ENCODE measurements at regions not wholly inside any gene's neighbourhood (a gene's known extent, or its start where the extent isn't known, plus 50 kb on each side); places are given as distances from the start of the nearest gene placed in this dataset.

- TF ChIP-seq POLR2A (IDR thresholded peaks at IDR 0.05) (no peak), CTCF (IDR thresholded peaks at IDR 0.05) (no peak)
- Histone ChIP-seq H3K36me3 (no peaks in the 10 kb centered on the region), H3K4me3 (no peak overlapping the region), H3K4me1 (no peaks in the 10 kb centered on the region), H3K27me3 (no peaks in the 10 kb centered on the region), H3K27ac (no peak overlapping the region), H3K9me3 (no peaks in the 10 kb centered on the region)
- no peak for DNase-seq
- intact Hi-C loops (cut with DNase I; ENCODE audit: low total_unique reads) = no loop called here
Measured at GRCh38 chr15:81905889-81906288, 139.9 kb downstream of the MEX3B start.

- TF ChIP-seq CTCF (IDR thresholded peaks at IDR 0.05) (no peak), POLR2A (IDR thresholded peaks at IDR 0.05) (no peak)
- Histone ChIP-seq H3K27ac (no peak overlapping the region), H3K27me3 (no peaks in the 10 kb centered on the region), H3K4me3 (no peak overlapping the region), H3K36me3 (no peaks in the 10 kb centered on the region), H3K9me3 (no peaks in the 10 kb centered on the region), H3K4me1 (no peaks in the 10 kb centered on the region)
- no peak for DNase-seq
- intact Hi-C loops (cut with DNase I; ENCODE audit: low total_unique reads) = no loop called here
Measured at GRCh38 chr15:81901319-81901718, 144.5 kb downstream of the MEX3B start.

GRCh38 chr15:81899730-81900129 is 146.1 kb downstream of the MEX3B start:
- intact Hi-C loops (cut with DNase I; ENCODE audit: low total_unique reads) = no loop called here
- Histone ChIP-seq H3K4me3 (no peak overlapping the region), H3K4me1 (no peaks in the 10 kb centered on the region), H3K36me3 (no peaks in the 10 kb centered on the region), H3K27ac (no peak overlapping the region), H3K27me3 (no peaks in the 10 kb centered on the region), H3K9me3 (no peaks in the 10 kb centered on the region)
- no peak for DNase-seq
- TF ChIP-seq POLR2A (IDR thresholded peaks at IDR 0.05) (no peak), CTCF (IDR thresholded peaks at IDR 0.05) (no peak)

- no peak for DNase-seq
Measured at GRCh38 chr15:81899024-81899423, 146.8 kb downstream of the MEX3B start.

GRCh38 chr15:81897057-81897677 is 148.7 kb downstream of the MEX3B start:
- intact Hi-C loops (cut with DNase I; ENCODE audit: low total_unique reads) = no loop called here
- DNase-seq = peak in 1 of 2 donors; percentile 31
- no peaks in the 10 kb centered on the region for H3K36me3 ChIP-seq
- H3K27me3 ChIP-seq = no peaks in the 10 kb centered on the region
- H3K9me3 ChIP-seq = no peaks in the 10 kb centered on the region
- H3K4me1 ChIP-seq = no peaks in the 10 kb centered on the region
- H3K27ac ChIP-seq = no peak overlapping the region
- H3K4me3 ChIP-seq = no peak overlapping the region
- TF ChIP-seq CTCF (IDR thresholded peaks at IDR 0.05) (no peak), POLR2A (IDR thresholded peaks at IDR 0.05) (no peak)

More at GRCh38 chr15:81899024-81899423, 146.8 kb downstream of the MEX3B start:
- intact Hi-C loops (cut with DNase I; ENCODE audit: low total_unique reads) = no loop called here
- H3K36me3 ChIP-seq = no peaks in the 10 kb centered on the region
- no peak overlapping the region for H3K27ac ChIP-seq
- no peak for TF ChIP-seq POLR2A (IDR thresholded peaks at IDR 0.05)
- TF ChIP-seq CTCF (IDR thresholded peaks at IDR 0.05) = no peak
- no peaks in the 10 kb centered on the region for H3K9me3 ChIP-seq
- no peaks in the 10 kb centered on the region for H3K4me1 ChIP-seq
- H3K27me3 ChIP-seq = no peaks in the 10 kb centered on the region
- H3K4me3 ChIP-seq = no peak overlapping the region
